IPS-20b (cell line): ENCODE measurements at regions not wholly inside any gene's neighbourhood (a gene's known extent, or its start where the extent isn't known, plus 50 kb on each side); places are given as distances from the start of the nearest gene placed in this dataset.

Experiments used
- H3K27ac ChIP-seq: one replicate; pipeline ENCODE4 v1.5.1; 2013; ENCODE audit warnings: low read length
- H3K27me3 ChIP-seq: 2 replicates; pipeline ENCODE4 v1.6.1; 2013; ENCODE audit warnings: mild to moderate bottlenecking, low read length, inconsistent platforms; ENCODE audit not compliant: insufficient read depth
- H3K36me3 ChIP-seq: 2 replicates; pipeline ENCODE4 v1.6.1; 2013; ENCODE audit warnings: low read depth, mild to moderate bottlenecking, inconsistent platforms, low read length, moderate library complexity; ENCODE audit not compliant: insufficient read depth
- H3K4me1 ChIP-seq: 2 replicates; pipeline ENCODE4 v1.6.1; 2013; ENCODE audit warnings: mild to moderate bottlenecking, control low read depth, inconsistent platforms, low read length, moderate library complexity; ENCODE audit not compliant: insufficient read depth
- H3K4me3 ChIP-seq: 2 replicates; pipeline ENCODE4 v1.5.1; 2013; ENCODE audit warnings: mild to moderate bottlenecking, low read length, inconsistent platforms
- H3K9ac ChIP-seq: 2 replicates; pipeline ENCODE4 v1.6.1; 2013; ENCODE audit warnings: low read depth, mild to moderate bottlenecking, inconsistent platforms, low read length, moderate library complexity
- H3K9me3 ChIP-seq: 2 replicates; pipeline ENCODE4 v1.6.1; 2013; ENCODE audit warnings: mild to moderate bottlenecking, low read depth, low read length, inconsistent platforms; ENCODE audit not compliant: insufficient read depth

DNA sequence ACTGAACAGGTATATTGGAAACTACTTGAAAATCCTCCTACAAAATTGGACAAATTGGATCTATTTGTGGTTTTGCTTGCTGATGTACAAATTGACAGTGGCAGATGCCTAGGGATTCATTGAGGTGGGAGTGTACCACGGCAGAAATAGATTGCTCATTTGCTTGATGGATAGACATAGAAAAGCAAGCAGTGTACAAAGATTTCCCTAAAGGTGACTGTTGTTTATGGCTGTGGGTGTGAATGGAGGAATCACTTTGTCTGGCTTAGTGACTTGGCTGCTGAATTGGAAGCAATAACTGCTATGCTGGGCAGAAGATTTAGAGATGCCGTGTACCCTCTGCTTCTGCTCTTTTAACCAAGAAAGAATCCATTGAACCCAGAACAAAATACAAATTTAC is 191.0 kb upstream of the GRID2 start:
- no peak overlapping the region for H3K4me3 ChIP-seq
- no peaks in the 10 kb centered on the region for H3K9me3 ChIP-seq
- H3K27me3 ChIP-seq, result no peaks in the 10 kb centered on the region
- H3K4me1 ChIP-seq, result no peaks in the 10 kb centered on the region
- H3K27ac ChIP-seq, result no peak overlapping the region
- H3K36me3 ChIP-seq, result no peaks in the 10 kb centered on the region
- H3K9ac ChIP-seq, result no peak overlapping the region

DNA sequence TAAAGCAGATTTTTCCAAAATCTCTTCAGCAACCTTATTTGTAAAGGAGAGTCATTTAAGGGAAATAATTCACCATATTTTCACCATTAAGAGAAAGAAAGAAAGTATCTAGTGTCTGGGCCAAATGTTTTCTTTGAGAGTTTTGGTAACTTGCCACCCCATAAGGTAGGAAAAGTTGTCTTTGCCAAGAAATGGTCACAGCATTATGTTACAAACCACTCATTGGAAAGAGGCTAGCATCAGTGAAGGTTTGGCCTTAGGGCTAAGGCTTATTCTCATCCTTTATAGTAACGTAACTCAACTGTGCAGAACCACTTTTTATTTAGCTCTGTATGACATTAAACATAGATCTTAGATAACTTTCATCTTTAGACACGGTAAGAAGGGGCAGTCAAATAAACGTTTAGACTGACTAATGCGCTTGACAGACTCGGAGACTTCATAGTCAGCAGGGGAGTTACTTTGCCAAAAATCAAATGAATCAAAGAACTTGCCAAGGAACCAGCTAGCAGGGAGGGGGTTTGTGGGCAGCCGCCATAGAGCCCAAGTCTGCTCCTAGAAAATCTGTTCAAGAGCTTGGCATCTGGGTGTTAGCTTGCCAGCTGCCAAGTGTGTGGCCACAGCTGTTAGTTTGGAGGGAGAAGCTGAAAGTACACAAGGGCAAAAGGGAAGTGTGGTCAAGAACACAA is 182.8 kb upstream of the GRID2 start:
- H3K4me1 ChIP-seq, result no peaks in the 10 kb centered on the region
- H3K9me3 ChIP-seq, result no peaks in the 10 kb centered on the region
- no peak overlapping the region for H3K27ac ChIP-seq
- no peaks in the 10 kb centered on the region for H3K27me3 ChIP-seq
- no peak overlapping the region for H3K9ac ChIP-seq
- H3K4me3 ChIP-seq, result no peak overlapping the region
- no peaks in the 10 kb centered on the region for H3K36me3 ChIP-seq

DNA sequence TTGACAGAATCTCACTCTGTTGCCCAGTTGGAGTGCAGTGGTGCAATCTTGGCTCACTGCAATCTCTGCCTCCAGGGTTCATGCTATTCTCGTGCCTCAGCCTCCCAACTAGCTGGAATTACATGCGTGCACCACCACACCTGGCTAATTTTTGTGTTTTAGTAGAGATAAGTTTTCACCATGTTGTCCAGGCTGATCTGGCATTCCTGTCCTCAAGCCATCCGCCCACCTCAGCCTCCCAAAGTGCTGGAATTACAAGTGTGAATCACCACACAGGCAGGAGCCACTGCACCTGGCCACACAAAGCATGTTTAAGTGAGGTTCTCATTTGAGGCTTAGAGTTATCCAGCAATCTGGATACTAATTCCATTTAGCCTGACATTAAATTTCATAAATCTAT is 180.9 kb upstream of the GRID2 start:
- Histone ChIP-seq H3K4me3 (no peak overlapping the region), H3K36me3 (no peaks in the 10 kb centered on the region), H3K27ac (no peak overlapping the region), H3K4me1 (no peaks in the 10 kb centered on the region), H3K9ac (no peak overlapping the region), H3K27me3 (no peaks in the 10 kb centered on the region), H3K9me3 (no peaks in the 10 kb centered on the region)

DNA sequence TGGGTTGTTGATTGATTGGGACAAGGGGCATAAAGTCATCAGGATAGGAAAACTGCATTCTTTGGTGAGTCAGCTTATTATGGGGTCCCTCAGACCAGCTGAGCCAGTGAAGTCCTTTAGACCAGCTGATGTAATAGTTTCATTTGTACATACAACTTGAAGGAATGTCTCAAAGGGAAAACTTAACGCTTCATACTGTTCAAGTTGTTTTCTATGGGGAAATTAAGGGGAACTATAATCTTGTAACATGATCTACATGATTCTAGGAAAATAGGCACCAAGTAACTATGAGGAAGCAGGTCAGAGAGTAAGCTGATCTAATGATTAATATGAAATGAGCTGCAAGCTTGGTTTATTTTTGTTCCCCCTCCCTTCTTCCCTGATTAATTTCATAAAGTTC is 175.1 kb upstream of the GRID2 start:
- no peak overlapping the region for H3K4me3 ChIP-seq
- H3K27me3 ChIP-seq, result no peaks in the 10 kb centered on the region
- H3K36me3 ChIP-seq, result no peaks in the 10 kb centered on the region
- no peak overlapping the region for H3K9ac ChIP-seq
- H3K4me1 ChIP-seq, result no peaks in the 10 kb centered on the region
- no peak overlapping the region for H3K27ac ChIP-seq
- H3K9me3 ChIP-seq, result no peaks in the 10 kb centered on the region

DNA sequence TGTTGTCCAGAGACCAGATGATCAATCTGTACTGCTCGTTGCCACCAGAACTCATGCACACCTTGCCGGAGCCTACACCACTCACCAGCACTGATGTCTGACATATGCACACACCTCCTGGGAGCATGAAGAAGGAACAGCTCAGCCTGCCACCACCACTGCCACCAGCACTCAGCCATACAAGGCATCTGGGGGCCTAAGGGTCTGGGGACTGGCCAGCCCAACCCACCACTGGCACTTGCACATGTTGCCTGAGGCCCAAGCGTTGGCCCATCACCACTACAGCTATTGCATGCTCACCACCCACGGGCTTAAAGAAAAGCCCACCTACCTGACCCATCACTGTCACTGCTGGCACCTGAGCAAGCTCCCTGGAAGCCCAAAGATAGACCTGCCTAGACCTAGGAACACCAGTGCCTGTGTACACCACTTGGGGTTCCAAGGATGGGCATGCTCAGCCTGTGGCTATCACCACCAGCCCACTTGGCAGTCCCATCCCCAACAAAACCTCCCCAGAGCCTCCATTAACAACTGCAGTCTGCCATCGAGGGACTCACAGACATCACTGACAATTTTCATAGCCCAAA is 174.3 kb upstream of the GRID2 start:
- no peaks in the 10 kb centered on the region for H3K4me1 ChIP-seq
- no peaks in the 10 kb centered on the region for H3K27me3 ChIP-seq
- H3K27ac ChIP-seq, result no peak overlapping the region
- H3K9me3 ChIP-seq, result no peaks in the 10 kb centered on the region
- H3K9ac ChIP-seq, result no peak overlapping the region
- H3K36me3 ChIP-seq, result no peaks in the 10 kb centered on the region
- H3K4me3 ChIP-seq, result no peak overlapping the region

DNA sequence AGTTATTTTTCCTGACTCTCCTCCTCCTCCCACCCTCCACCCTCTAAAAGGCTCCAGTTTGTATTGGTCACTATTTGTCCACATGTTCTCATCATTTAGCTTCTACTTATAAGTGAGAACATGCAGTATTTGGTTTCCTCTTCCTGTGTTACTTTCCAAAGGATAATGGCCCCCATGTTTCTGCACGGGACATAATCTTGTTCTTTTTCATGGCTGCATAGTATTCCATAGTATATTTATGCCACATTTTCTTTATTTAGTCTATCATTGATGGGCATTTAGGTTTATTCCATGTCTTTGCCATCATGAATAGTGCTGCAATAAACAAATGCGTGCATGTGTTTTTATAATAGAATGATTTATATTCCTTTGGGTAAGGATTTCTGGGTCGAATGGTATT is 167.3 kb upstream of the GRID2 start:
- H3K4me1 ChIP-seq, result no peaks in the 10 kb centered on the region
- H3K27me3 ChIP-seq, result no peaks in the 10 kb centered on the region
- H3K9me3 ChIP-seq, result no peaks in the 10 kb centered on the region
- no peaks in the 10 kb centered on the region for H3K36me3 ChIP-seq
- H3K4me3 ChIP-seq, result no peak overlapping the region
- H3K9ac ChIP-seq, result no peak overlapping the region
- H3K27ac ChIP-seq, result no peak overlapping the region

DNA sequence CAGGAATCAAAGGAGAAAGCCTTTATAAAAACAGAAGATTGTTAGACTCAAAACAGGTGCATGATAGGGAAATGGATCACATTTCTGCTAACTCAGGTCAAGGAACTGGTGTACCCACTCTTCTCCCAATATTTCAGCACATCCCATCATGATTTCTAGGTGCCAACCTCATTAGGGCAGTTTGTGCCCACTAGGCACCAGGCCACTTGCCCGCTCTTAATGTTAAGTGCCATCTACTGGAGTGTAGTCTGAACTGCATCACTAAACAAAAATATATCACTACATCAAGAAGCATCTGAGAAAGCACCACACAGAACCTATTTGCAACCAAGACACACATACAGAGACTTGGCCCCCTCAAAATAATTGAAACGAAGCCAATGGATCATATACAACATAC is 140.4 kb upstream of the GRID2 start:
- Histone ChIP-seq H3K4me1 (no peaks in the 10 kb centered on the region), H3K9me3 (peaks cover 23% of the 10 kb centered on the region), H3K27me3 (no peaks in the 10 kb centered on the region), H3K9ac (no peak overlapping the region), H3K27ac (no peak overlapping the region), H3K36me3 (no peaks in the 10 kb centered on the region), H3K4me3 (no peak overlapping the region)

DNA sequence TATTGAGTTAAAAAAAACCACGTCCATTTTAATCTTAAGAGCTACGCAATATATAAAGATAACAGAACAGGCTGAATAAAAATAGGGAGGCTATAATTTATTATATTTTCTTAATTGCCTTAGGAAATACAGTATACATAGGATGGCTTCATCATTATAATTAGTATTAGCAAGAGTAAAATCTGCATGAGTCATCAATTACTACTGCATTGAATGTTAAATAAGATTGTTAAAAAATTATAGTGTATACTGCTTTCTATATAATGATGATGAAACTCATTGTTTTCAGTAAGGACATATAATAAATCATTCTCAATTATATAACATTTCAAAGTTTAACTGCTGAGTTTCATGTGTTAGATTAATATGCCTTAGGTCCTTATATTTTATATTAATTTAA is 133.4 kb upstream of the GRID2 start:
- H3K27me3 ChIP-seq, result no peaks in the 10 kb centered on the region
- H3K4me3 ChIP-seq, result no peak overlapping the region
- no peaks in the 10 kb centered on the region for H3K4me1 ChIP-seq

DNA sequence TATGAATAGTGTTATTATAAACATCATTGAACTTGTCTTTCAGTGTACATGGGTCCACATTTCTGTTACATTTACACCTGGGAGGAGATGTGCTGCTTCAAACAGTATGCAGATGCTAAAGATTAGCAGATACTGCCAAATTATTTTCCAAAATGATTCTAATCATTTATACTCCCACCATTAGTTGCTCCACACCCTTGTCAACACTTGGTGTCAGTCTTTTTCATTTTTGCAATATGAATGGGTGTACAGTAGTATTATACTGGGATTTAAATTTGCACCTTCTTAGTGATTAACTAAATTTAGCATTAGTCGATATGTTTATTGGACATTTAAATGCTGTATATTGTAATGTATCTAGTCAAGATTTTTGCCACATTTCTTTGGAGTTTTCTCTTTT is 131.6 kb upstream of the GRID2 start:
- Histone ChIP-seq H3K4me3 (no peak overlapping the region), H3K4me1 (no peaks in the 10 kb centered on the region), H3K36me3 (no peaks in the 10 kb centered on the region), H3K9me3 (peaks cover 1% of the 10 kb centered on the region; the same call in 1 of the 2 replicates), H3K27me3 (no peaks in the 10 kb centered on the region), H3K27ac (no peak overlapping the region), H3K9ac (no peak overlapping the region)

More for the DNA sequence above, 133.4 kb upstream of the GRID2 start:
- Histone ChIP-seq H3K9me3 (peaks cover 12% of the 10 kb centered on the region; the same call in 1 of the 2 replicates), H3K36me3 (no peaks in the 10 kb centered on the region), H3K27ac (no peak overlapping the region), H3K9ac (no peak overlapping the region)

DNA sequence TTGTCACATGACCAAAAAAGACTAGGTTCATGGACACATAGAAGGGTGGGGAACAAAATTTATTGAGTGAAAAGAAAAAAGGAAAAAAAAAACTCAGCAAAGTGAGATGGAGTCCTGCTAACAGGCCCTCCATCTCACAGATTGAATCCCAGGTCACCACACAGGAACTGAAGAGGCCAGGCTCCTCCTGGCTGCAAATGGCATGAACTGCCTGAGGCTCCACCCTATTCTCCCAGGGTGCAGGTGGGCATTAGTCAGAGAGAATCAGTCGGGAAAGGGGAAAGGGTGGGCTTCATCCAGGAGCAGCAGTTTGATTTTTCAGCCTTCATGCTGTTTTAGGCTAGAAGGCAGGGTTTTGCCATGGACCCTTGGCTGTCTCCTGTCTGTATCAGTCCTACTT is 128.5 kb upstream of the GRID2 start:
- Histone ChIP-seq H3K4me1 (no peaks in the 10 kb centered on the region), H3K9me3 (no peaks in the 10 kb centered on the region), H3K36me3 (no peaks in the 10 kb centered on the region), H3K9ac (no peak overlapping the region), H3K27me3 (no peaks in the 10 kb centered on the region), H3K4me3 (no peak overlapping the region), H3K27ac (no peak overlapping the region)

DNA sequence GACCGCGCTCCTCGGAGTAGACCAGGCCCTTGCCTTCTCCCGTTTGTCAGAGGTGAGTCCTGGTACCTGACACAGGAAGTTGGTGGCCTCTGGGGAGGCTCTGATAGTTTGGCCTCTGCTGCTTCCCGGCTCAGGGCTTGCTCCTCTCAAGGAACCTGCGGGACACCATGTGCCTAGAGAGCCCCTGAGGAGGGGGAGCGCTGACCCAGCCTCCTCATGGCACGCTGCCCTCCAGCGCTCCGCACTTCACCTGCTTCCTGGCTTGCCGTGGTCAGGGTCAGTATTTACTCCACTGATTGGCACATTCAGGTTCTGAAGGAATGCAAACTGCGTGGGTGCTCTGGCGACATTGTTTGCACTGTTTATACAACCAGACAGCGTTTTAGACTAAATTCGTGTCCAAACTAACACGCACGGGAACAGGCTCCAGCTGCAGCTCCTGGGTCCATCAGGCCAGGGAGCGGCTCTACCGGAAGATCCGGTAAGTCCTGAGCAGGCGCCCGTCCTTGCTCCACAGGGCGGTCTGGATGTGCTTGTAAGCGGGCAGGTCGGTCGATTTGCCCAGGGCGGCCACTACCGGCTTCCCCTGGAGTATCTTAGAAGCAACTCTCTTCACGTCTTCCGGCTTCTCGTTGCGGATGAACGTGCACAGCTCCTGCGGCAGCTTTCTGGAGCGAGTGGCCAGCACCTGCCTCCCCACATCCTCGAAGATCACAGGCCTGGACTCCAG is 121.6 kb upstream of the GRID2 start:
- Histone ChIP-seq H3K9ac (no peak overlapping the region), H3K27me3 (no peaks in the 10 kb centered on the region; the same call in 1 of the 2 replicates), H3K4me1 (no peaks in the 10 kb centered on the region), H3K9me3 (no peaks in the 10 kb centered on the region; the same call in 1 of the 2 replicates), H3K36me3 (no peaks in the 10 kb centered on the region), H3K27ac (no peak overlapping the region), H3K4me3 (no peak overlapping the region)
